Skin of body (tissue), 1 donor: ENCODE measurements at regions not wholly inside any gene's neighbourhood (a gene's known extent, or its start where the extent isn't known, plus 50 kb on each side); places are given as distances from the start of the nearest gene placed in this dataset. TPM values are rescaled to one million over a fixed set of nuclear protein-coding genes. Genes with fewer than 3 reads are reported as not detected.

Source experiments
- small RNA-seq: library from RNA; depleted of rRNA; stranded (forward); fragments of <200 nt; gene quantifications from one replicate; pipeline ENCODE3, GENCODE V24; 2014; ENCODE audit warnings: low replicate concordance

Small RNA genes in the stretch of these regions (small RNA-seq; reads per million reads assigned to genes)
- gene MIR4486 (not detected), gene RF00408 (not detected), gene RNA5SP335 (not detected)
